ENCODE measurements at regions not wholly inside any gene's neighbourhood (a gene's known extent, or its start where the extent isn't known, plus 50 kb on each side); places are given as distances from the start of the nearest gene placed in this dataset.
A peak's percentile ranks its signal among the peaks of the same experiment; 100 is the strongest.

GRCh38 chrX:104343428-104344129 lies 88.8 kb upstream of the ESX1 start (continued):
- TF ChIP-seq HNF4G (IDR thresholded peaks at IDR 0.05; ENCODE audit: borderline replicate concordance, low read depth, low read length), result no peak
- TF ChIP-seq HNF4G (CRISPR knock-in tag; IDR thresholded peaks at IDR 0.05; ENCODE audit: borderline replicate concordance, low read depth), result no peak
- no peak for TF ChIP-seq GLI4 (CRISPR knock-in tag; IDR thresholded peaks at IDR 0.05; ENCODE audit: borderline replicate concordance)
- no peak for TF ChIP-seq ZNF446 (CRISPR knock-in tag; IDR thresholded peaks at IDR 0.05)
- no peak for TF ChIP-seq HNRNPK (IDR thresholded peaks at IDR 0.05; ENCODE audit: low read depth, low read length, poor library complexity, severe bottlenecking)
- no peak for TF ChIP-seq MTERF4 (CRISPR knock-in tag; IDR thresholded peaks at IDR 0.05)
- no peak for TF ChIP-seq CHCHD3 (CRISPR knock-in tag; IDR thresholded peaks at IDR 0.05)
- TF ChIP-seq ATAD3A (CRISPR knock-in tag; IDR thresholded peaks at IDR 0.05), result no peak
- no peak for TF ChIP-seq WIZ (CRISPR knock-in tag; IDR thresholded peaks at IDR 0.05)
- TF ChIP-seq ZNF878 (CRISPR knock-in tag; IDR thresholded peaks at IDR 0.05), result no peak
- peak; percentile 14; the same call in 1 of the 2 replicates for TF ChIP-seq SMC3 (IDR thresholded peaks at IDR 0.05; ENCODE audit: low read length)
- TF ChIP-seq ZNF879 (CRISPR knock-in tag; IDR thresholded peaks at IDR 0.05), result no peak
- TF ChIP-seq TCF7L2 (IDR thresholded peaks at IDR 0.05; ENCODE audit: low read depth, low read length), result no peak
- peak; percentile 59 for TF ChIP-seq CTCF (CRISPR knock-in tag; IDR thresholded peaks at IDR 0.05)
- TF ChIP-seq PAX8 (CRISPR knock-in tag; IDR thresholded peaks at IDR 0.05; ENCODE audit: borderline replicate concordance), result no peak
- TF ChIP-seq ZNF737 (CRISPR knock-in tag; IDR thresholded peaks at IDR 0.05; ENCODE audit: borderline replicate concordance), result no peak
- no peak for TF ChIP-seq KAT7 (CRISPR knock-in tag; IDR thresholded peaks at IDR 0.05; ENCODE audit: borderline replicate concordance)
- TF ChIP-seq FOXO4 (CRISPR knock-in tag; conservative IDR thresholded peaks at IDR 0.05), result no peak
- TF ChIP-seq TBX2 (CRISPR knock-in tag; IDR thresholded peaks at IDR 0.05; ENCODE audit: borderline replicate concordance), result no peak
- no peak for TF ChIP-seq HNRNPLL (IDR thresholded peaks at IDR 0.05; ENCODE audit: low read depth, low read length, poor library complexity, severe bottlenecking)
- no peak for TF ChIP-seq ZNF10 (CRISPR knock-in tag; IDR thresholded peaks at IDR 0.05; ENCODE audit: borderline replicate concordance, low read depth)
- no peak for TF ChIP-seq MAFK (conservative IDR thresholded peaks at IDR 0.05 in 1 of 2, IDR thresholded peaks at IDR 0.05 in 1 of 2; ENCODE audit: low read length in 2 of 2)
- no peak for TF ChIP-seq ARID3A (IDR thresholded peaks at IDR 0.05; ENCODE audit: low read depth, low read length)
- no peak for TF ChIP-seq MLX (CRISPR knock-in tag; IDR thresholded peaks at IDR 0.05)
- no peak for TF ChIP-seq MZF1 (CRISPR knock-in tag; IDR thresholded peaks at IDR 0.05; ENCODE audit: borderline replicate concordance)
